SHP77 treated with DMSO at 0.1 percent for 48 hours (cell line): ENCODE measurements at regions not wholly inside any gene's neighbourhood (a gene's known extent, or its start where the extent isn't known, plus 50 kb on each side); places are given as distances from the start of the nearest gene placed in this dataset.
"Not testable (repeated sequence)": the region's sequence is repeated elsewhere in the genome, so short reads cannot be mapped to it uniquely, and the experiment has no call there.

ENCODE experiments used
- DNase-seq: peaks from one replicate; lab custom pipeline; 2025; lab: John Stamatoyannopoulos, UW

DNA sequence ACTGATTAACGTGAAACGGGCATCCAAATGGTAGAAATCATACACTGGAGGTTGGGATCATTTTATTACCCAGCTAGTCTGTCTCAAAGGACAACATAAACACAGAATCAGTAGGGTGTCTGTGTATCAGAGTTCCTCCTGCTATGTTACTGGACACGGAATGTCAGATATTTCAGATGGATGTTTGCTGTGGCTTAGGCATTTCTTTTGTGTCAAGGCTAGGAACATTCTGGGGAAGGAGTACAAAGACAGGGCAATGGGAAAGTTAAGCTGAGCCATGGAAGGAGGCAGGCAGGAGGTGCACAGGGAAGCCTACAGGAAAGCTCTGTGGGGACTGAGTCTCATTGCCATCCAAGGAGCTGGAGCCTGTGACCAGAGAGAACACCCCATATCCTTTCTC, 254.6 kb downstream of the C12orf75 start:
- no peak for DNase-seq

DNA sequence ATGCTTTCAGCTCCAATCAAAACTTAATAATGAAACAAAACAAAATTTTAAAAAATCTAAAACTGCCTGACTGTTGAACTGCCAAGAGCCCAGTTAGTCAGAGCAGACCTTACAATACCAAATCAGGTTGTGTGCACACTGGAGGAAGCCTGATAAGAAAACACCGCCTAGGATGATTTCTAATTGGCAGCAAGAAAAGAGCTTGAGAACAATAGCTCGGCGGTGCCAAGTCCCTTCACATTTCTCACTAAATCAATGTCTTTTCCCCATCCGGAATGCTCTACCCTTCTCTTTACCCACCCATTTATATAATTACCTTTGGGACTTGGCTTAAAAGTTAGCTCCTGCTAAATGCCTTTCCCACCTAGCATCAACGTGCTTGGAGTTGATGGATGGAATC, 256.7 kb downstream of the C12orf75 start:
- no peak for DNase-seq

DNA sequence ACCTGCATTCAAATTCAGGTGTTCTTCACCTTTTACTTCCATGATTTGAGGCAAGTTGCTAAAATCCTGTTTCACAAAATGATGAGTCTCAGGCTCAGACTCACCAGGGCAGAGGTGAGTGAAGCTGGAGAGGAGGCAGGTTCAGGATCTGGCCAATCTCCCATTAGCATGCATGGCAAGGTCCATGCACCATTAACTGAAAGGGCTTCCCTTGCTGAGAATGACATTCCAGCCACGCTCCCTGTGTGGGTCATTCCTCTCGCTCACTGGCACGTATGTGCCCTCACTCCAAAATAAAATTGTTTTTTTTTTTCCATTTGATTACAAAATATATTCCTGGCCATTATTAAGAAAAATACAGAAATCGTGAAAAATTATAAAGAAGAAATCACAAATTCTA, 257.6 kb downstream of the C12orf75 start:
- no peak for DNase-seq

DNA sequence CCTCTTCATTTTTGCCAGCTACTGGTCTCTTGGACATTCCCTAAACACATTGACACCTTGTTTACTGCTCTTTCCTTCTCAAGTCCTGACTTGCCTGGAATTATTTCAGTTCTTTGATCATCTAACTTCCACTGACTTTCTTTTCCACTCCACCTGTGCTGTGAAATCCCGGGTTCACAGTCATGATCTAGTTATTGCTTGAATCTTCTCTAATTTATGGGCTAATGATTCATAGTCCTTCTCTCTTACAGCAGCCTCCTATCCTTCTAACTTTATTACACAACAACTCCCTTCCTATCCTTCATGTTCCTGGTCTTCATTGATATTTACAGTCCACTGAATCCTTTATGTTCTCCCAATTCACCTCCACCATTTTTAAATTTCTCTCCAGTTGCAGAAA, 260.1 kb downstream of the C12orf75 start:
- DNase-seq = no peak

DNA sequence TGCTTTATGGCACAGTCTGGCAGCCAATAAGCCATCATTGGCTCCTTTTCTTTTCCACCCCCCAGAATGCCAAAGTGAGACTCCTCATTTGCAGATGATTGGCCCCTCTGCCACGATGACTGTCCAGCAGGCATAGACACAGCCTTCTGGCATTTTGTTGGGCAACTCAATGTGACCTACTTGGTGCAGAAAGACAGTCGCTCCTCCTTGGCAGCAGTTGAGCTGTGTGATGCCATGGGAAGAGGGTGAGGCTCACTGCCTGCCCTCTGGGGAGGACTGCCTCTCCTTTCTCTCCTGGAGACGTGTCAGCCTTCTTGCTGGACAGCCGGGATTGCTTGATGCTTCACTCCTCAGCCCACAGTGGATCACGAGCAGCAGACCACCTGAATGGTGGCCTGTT, 264.9 kb downstream of the C12orf75 start:
- no peak for DNase-seq

DNA sequence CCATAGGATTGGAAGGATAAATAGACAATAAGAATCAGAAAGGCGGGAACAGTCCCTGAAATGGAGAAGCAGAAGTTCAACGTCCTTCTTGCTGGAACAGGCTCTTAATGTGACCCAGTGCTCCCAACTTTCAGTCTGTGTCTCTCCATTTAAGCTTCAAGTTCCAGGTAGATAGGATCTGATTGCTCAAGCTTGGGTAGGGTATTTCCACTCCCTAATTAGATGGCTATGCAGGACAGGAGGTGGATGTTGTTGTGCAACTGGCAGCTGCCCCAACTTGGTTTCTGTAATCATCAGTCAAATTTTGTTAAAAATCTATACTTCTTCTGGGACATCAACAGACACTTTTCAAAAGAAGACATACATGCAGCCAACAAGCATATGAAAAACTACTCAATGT, 266.2 kb downstream of the C12orf75 start:
- no peak for DNase-seq

- DNase-seq = no peak
These were observed 267.5 kb downstream of the C12orf75 start for GRCh38 chr12:105598031-105598430.

GRCh38 chr12:105600911-105601545, 270.5 kb downstream of the C12orf75 start:
- DNase-seq = no peak

DNA sequence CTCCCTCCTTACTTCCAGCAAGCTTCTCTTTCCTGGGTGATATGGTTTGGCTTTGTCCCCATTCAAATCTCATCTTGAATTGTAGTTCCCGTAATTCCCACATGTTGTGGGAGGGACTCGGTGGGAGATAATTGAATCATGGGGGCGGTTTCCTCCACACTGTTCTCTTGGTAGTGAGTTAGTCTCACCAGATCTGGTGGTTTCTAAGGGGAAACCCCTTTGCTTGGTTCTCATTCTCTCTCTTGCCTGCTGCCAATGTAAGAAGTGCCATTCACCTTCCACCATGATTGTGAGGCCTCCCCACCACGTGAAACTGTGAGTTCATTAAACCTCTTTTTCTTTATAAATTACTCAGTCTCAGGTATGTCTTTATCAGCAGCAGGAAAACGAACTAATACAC, 271.8 kb downstream of the C12orf75 start:
- not testable (repeated sequence) for DNase-seq

DNA sequence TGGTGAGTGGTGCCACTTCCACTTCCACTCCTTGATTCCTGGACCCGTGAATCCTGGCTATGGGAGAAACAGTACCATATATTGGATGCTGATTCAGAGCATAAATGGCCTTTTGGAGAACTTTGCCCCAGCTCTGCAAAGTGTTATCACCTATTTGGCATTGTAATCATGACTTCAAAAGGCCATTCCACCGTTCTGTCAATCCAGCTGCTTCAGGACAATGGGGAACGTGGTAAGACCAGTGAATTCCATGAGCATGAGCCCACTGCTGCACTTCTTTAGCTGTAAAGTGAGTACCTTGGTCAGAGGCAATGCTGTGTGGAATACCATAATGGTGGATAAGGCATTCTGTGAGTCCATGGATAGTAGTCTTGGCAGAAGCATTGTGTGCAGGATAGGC, 273.8 kb downstream of the C12orf75 start:
- not testable (repeated sequence) for DNase-seq

DNA sequence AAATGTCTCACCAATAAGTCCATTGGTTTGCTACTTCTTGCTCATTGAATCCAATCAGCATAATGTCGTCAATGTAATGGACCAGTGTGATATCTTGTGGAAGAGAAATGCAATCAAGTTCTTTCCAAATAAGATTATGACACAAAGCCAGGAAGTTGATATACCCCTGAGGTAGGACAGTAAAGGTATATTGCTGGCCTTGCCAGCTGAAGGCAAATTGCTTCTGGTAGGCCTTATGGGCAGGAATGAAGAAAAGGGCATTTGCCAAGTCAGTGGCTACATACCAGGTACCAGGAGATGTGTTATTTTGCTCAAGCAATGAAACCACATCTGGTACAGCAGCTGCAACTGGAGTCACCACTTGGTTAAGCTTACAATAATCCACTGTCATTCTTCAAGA, 276.1 kb downstream of the C12orf75 start:
- DNase-seq = not testable (repeated sequence)

GRCh38 chr12:105609001-105609400, 278.5 kb downstream of the C12orf75 start:
- not testable (repeated sequence) for DNase-seq

GRCh38 chr12:105610459-105610858, 280.0 kb downstream of the C12orf75 start:
- DNase-seq = no peak

GRCh38 chr12:105611340-105611739, 280.8 kb downstream of the C12orf75 start:
- DNase-seq = no peak

DNA sequence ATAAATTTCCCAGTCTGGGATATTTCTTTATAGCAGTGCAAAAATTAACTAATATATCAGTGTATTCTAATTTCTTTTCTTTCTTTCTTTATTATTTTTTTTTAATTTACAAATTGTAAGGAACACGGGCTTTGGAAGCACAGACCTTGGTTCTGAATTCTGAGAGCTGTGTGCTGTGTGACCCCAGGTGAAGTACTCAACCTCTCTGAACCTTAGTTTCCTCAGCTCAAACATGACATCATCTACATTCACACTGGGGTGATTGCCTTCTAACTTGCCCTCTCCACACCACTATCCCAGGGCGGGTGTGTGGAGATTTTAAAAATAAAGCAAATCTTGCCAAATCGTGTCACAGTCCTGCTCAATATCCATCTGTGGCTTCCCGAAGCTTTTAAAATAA, 282.8 kb downstream of the C12orf75 start:
- DNase-seq = no peak

- DNase-seq = no peak
These were observed 283.4 kb downstream of the C12orf75 start for GRCh38 chr12:105613887-105614286.

- no peak for DNase-seq
These were observed 286.6 kb downstream of the C12orf75 start for GRCh38 chr12:105616971-105617540.

- DNase-seq = no peak
These were observed 291.7 kb downstream of the C12orf75 start for GRCh38 chr12:105622220-105622619.

GRCh38 chr12:105622846-105623736, 292.6 kb downstream of the C12orf75 start:
- no peak for DNase-seq

GRCh38 chr12:105626653-105627052, 296.2 kb downstream of the C12orf75 start:
- DNase-seq = no peak

- DNase-seq = no peak
These were observed 307.0 kb downstream of the C12orf75 start for GRCh38 chr12:105637470-105637869.

DNA sequence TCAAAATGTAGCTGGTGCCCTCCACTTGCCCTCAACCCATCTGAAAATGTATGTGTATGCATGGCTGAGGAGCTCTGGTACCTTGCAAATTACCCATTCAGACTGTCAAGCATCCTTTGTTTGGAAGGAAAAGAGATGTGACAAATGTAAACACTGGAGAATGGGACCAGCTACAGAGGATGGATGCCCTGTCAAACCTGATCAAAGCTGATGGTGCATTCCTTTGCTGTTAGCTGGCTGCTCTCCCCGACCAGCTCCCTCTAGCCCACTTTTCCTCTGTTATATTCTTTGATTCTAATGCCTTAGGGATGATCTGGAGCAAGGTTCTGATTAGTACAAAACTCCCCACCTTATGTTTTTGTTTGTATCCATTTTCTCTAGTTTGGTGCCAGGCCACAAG, 310.3 kb downstream of the C12orf75 start:
- no peak for DNase-seq

GRCh38 chr12:105641749-105642148, 311.3 kb downstream of the C12orf75 start:
- DNase-seq = no peak
